C4-2B (cell line): ENCODE measurements at regions not wholly inside any gene's neighbourhood (a gene's known extent, or its start where the extent isn't known, plus 50 kb on each side); places are given as distances from the start of the nearest gene placed in this dataset.

Source experiments
- CTCF ChIP-seq: fragments of 450-650 bp; conservative IDR thresholded peaks from 2 replicates; pipeline ENCODE4 v1.5.1; 2017; ENCODE audit warnings: mild to moderate bottlenecking
- ZFX ChIP-seq: fragments of 450-650 bp; IDR thresholded peaks from 2 replicates; pipeline ENCODE4 v1.6.1; 2017

GRCh38 chr18:38634117-38634516 lies 1068.5 kb upstream of the CELF4 start:
- no peak for TF ChIP-seq CTCF
- no peak for TF ChIP-seq ZFX
